ENCODE measurements at regions not wholly inside any gene's neighbourhood (a gene's known extent, or its start where the extent isn't known, plus 50 kb on each side); places are given as distances from the start of the nearest gene placed in this dataset.

DNA sequence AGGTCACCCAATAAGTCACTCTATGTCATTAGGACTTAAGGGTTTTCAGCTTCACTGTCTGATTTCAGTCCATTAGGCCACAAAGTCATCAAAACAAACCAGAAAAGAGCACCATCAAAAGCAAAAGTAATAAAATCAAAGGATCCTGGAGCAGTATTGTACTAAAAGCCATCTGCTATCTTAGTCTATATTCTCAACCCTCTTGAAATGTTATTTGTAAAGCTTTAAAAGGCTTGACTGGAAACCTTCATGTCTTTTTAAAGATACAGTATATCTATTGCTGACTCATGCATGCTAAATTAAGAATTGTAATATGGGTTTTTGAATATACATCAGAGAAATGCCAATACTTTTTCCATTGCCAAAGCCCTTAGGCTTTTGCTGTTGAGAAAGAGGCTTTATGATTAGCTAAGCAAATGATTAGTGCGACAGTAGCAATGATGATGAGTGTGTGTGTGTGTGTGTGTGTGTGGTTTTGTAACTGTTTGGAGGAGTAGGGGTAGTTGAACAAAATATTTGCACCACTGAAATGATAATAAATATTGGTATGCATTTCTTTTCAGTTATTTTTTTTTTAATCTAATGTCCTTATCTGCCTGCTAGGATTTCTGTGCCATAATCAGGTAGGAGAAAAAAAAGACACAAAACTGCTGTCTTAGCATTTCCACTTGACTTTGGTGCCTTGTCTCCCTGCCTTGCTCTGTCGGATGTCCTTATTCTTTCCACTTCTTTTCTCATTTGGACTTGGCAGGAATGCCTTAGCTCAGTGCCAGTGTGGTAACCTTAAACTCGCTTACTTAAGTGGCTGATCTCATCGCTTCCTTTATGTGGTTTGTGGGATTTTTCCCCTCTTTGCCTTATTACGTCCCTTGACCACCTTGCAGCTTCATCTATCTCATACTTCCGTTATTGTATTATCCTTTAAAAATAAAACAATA, 119.7 kb downstream of the PCDH7 start:
- DNase-seq (no peak), ATAC-seq (peak in 3 of 8 donors; percentile 33 to 54 (median 51))
- no peaks in the 10 kb centered on the region for H3K9me3 ChIP-seq
- no peak for TF ChIP-seq CTCF (IDR thresholded peaks at IDR 0.05)
- no peaks in the 10 kb centered on the region for H3K27me3 ChIP-seq
- intact Hi-C loops (cut with DNase I), result no loop called here
- H3K27ac ChIP-seq, result peak overlapping the region in 4 of 10 donors; percentile 2 to 43 (median 37)
- WGBS, 2 donors, result 48 to 53% methylated on average over 6 of the region's 6 CpGs
- no peak overlapping the region for H3K4me3 ChIP-seq
- no peaks in the 10 kb centered on the region for H3K36me3 ChIP-seq
- peaks cover 0 to 56% (median 3%) of the 10 kb centered on the region in 9 donors for H3K4me1 ChIP-seq

DNA sequence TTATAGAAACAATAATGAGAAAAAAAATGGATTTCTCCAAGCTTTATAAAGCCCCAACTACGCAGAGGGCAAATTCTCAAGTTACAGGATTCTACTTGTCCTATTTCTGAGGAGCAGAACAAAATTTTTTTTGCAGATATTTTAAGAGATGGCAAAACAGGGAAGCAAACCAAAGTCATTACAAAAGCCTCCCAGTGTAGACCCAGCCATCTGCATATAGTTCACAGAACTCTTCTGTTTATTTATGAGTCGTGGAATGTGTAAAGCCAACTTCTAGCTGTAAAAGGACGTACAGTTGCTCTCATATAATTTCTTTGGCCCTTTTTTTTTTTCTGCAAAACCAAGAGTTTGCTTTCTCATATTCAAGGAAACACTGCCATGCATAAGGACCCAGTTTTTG, 120.4 kb downstream of the PCDH7 start:
- no peaks in the 10 kb centered on the region for H3K27me3 ChIP-seq
- 71% methylated on average over 3 of the region's 3 CpGs for WGBS, 2 donors
- ATAC-seq (no peak), DNase-seq (no peak)
- H3K4me3 ChIP-seq, result no peak overlapping the region
- intact Hi-C loops (cut with DNase I), result no loop called here
- H3K36me3 ChIP-seq, result no peaks in the 10 kb centered on the region
- H3K4me1 ChIP-seq, result peaks cover 0 to 51% (median 3%) of the 10 kb centered on the region in 9 donors
- no peaks in the 10 kb centered on the region for H3K9me3 ChIP-seq
- no peak for TF ChIP-seq CTCF (IDR thresholded peaks at IDR 0.05)
- H3K27ac ChIP-seq, result peak overlapping the region in 3 of 10 donors; percentile 36 to 43 (median 38)

GRCh38 chr4:30842142-30842541, 122.0 kb downstream of the PCDH7 start:
- DNase-seq, result no peak
- Histone ChIP-seq H3K27me3 (no peaks in the 10 kb centered on the region), H3K4me1 (peaks cover 0 to 36% (median 3%) of the 10 kb centered on the region in 9 donors), H3K36me3 (no peaks in the 10 kb centered on the region), H3K4me3 (no peak overlapping the region), H3K9me3 (no peaks in the 10 kb centered on the region), H3K27ac (no peak overlapping the region)
- intact Hi-C loops (cut with DNase I), result no loop called here
- no peak for TF ChIP-seq CTCF (IDR thresholded peaks at IDR 0.05)
- WGBS, 2 donors, result 93 to 95% methylated on average over 1 of the region's 1 CpG
- ATAC-seq, result no peak

GRCh38 chr4:30842689-30843088, 122.5 kb downstream of the PCDH7 start:
- ATAC-seq (no peak), DNase-seq (no peak)
- H3K9me3 ChIP-seq, result no peaks in the 10 kb centered on the region
- H3K4me1 ChIP-seq, result peaks cover 0 to 30% (median 3%) of the 10 kb centered on the region in 9 donors
- TF ChIP-seq CTCF (IDR thresholded peaks at IDR 0.05), result no peak
- no peaks in the 10 kb centered on the region for H3K36me3 ChIP-seq
- intact Hi-C loops (cut with DNase I), result no loop called here
- H3K27ac ChIP-seq, result no peak overlapping the region
- no peaks in the 10 kb centered on the region for H3K27me3 ChIP-seq
- no peak overlapping the region for H3K4me3 ChIP-seq
- WGBS, 2 donors, result 82 to 84% methylated on average over 6 of the region's 6 CpGs
